MM.1S (cell line): ENCODE measurements at regions not wholly inside any gene's neighbourhood (a gene's known extent, or its start where the extent isn't known, plus 50 kb on each side); places are given as distances from the start of the nearest gene placed in this dataset.

Experiments used
- DNase-seq: peaks from one replicate; pipeline ENCODE4 v3.0.0-alpha.2; 2015
- H2AFZ ChIP-seq: fragments of 300-600 bp; sonication (generic); 2 replicates; pipeline ENCODE4 v1.6.0; 2016; ENCODE audit warnings: antibody characterized with exemption, low read length
- H3F3A ChIP-seq: fragments of 300-600 bp; sonication (generic); 2 replicates; pipeline ENCODE4 v1.6.1; 2016; ENCODE audit warnings: mild to moderate bottlenecking, antibody characterized with exemption, low read length, moderate library complexity, mixed read lengths; ENCODE audit not compliant: insufficient read depth
- H3K27ac ChIP-seq: fragments of 300-600 bp; sonication (generic); 2 replicates; pipeline ENCODE4 v1.5.1; 2016; ENCODE audit warnings: mild to moderate bottlenecking, low read length
- H3K27me3 ChIP-seq: fragments of 300-600 bp; sonication (generic); replicated peaks from 2 replicates; pipeline ENCODE4 v1.6.0; 2016; ENCODE audit warnings: low read length; ENCODE audit not compliant: insufficient read depth
- H3K36me3 ChIP-seq: fragments of 300-600 bp; sonication (generic); replicated peaks from 2 replicates; pipeline ENCODE4 v1.6.1; 2016; ENCODE audit warnings: mild to moderate bottlenecking, low read length, mixed read lengths; ENCODE audit not compliant: insufficient read depth
- H3K4me1 ChIP-seq: fragments of 300-600 bp; sonication (generic); 2 replicates; pipeline ENCODE4 v1.6.1; 2016; ENCODE audit warnings: low read length, mixed read lengths
- H3K4me2 ChIP-seq: fragments of 300-600 bp; sonication (generic); 2 replicates; pipeline ENCODE4 v1.6.0; 2016; ENCODE audit warnings: low read depth, low read length
- H3K4me3 ChIP-seq: fragments of 300-600 bp; sonication (generic); 2 replicates; pipeline ENCODE4 v1.5.1; 2016; ENCODE audit warnings: low read length, mixed read lengths
- H3K79me2 ChIP-seq: fragments of 300-600 bp; sonication (generic); 2 replicates; pipeline ENCODE4 v1.6.1; 2016; ENCODE audit warnings: mixed run types, low read length, mixed read lengths
- H3K9ac ChIP-seq: fragments of 300-600 bp; sonication (generic); 2 replicates; pipeline ENCODE4 v1.6.1; 2016; ENCODE audit warnings: low read length, mixed read lengths
- H3K9me2 ChIP-seq: fragments of 300-600 bp; sonication (generic); replicated peaks from 2 replicates; pipeline ENCODE4 v1.6.1; 2016; ENCODE audit warnings: mild to moderate bottlenecking, low read length, mixed read lengths; ENCODE audit not compliant: insufficient read depth
- H3K9me3 ChIP-seq: fragments of 300-600 bp; sonication (generic); replicated peaks from 2 replicates; pipeline ENCODE4 v1.6.1; 2016; ENCODE audit warnings: mild to moderate bottlenecking, low read length, mixed read lengths; ENCODE audit not compliant: insufficient read depth
- H4K20me1 ChIP-seq: fragments of 300-600 bp; sonication (generic); 2 replicates; pipeline ENCODE4 v1.6.1; 2016; ENCODE audit warnings: mild to moderate bottlenecking, low read length, moderate library complexity, mixed read lengths; ENCODE audit not compliant: insufficient read depth
- EZH2 ChIP-seq: fragments of 300-600 bp; sonication (generic); optimal IDR thresholded peaks from 2 replicates; pipeline ENCODE3; 2017; ENCODE audit warnings: low read depth, mild to moderate bottlenecking, antibody characterized with exemption, low read length, mixed read lengths
- EZH2phosphoT487 ChIP-seq: fragments of 300-600 bp; sonication (generic); IDR thresholded peaks from 2 replicates; pipeline ENCODE4 v1.6.1; 2018; ENCODE audit warnings: antibody characterized with exemption, low read length
- TF ChIP-seq, protein P1 (sequence below): fragments of 300-600 bp; sonication (generic); IDR thresholded peaks from 2 replicates; pipeline ENCODE4 v1.5.1; 2016; ENCODE audit warnings: antibody characterized with exemption, low read length, mixed read lengths

DNA sequence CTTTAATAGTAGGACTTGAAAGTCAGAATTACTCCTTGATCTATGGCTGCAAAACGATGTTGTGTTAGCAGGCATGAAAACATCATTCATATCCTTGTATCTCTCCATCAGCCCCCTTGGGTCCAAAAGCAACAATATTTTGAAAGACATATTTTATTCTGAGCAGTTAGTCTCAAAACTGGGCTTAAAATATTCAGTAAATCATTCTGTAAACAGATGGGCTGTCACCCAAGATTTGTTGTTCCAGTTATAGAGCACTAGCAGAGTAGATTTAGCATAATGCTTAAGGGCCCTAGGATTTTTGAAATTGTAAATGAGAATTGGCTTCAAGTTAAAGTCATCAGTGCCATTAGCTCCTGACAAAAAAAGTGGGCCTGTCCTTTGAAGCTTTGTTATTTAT, 1565.6 kb downstream of the STIM2 start:
- no peak overlapping the region for H3K4me3 ChIP-seq
- no peaks in the 10 kb centered on the region for H3K79me2 ChIP-seq
- no peak overlapping the region for H3K27ac ChIP-seq
- H3K9ac ChIP-seq: no peak overlapping the region
- H3K27me3 ChIP-seq: no peaks in the 10 kb centered on the region
- H3K4me2 ChIP-seq: no peak overlapping the region
- TF ChIP-seq, protein P1, sequence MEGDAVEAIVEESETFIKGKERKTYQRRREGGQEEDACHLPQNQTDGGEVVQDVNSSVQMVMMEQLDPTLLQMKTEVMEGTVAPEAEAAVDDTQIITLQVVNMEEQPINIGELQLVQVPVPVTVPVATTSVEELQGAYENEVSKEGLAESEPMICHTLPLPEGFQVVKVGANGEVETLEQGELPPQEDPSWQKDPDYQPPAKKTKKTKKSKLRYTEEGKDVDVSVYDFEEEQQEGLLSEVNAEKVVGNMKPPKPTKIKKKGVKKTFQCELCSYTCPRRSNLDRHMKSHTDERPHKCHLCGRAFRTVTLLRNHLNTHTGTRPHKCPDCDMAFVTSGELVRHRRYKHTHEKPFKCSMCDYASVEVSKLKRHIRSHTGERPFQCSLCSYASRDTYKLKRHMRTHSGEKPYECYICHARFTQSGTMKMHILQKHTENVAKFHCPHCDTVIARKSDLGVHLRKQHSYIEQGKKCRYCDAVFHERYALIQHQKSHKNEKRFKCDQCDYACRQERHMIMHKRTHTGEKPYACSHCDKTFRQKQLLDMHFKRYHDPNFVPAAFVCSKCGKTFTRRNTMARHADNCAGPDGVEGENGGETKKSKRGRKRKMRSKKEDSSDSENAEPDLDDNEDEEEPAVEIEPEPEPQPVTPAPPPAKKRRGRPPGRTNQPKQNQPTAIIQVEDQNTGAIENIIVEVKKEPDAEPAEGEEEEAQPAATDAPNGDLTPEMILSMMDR: no peak
- TF ChIP-seq EZH2: no peak
- no peak for TF ChIP-seq EZH2phosphoT487
- H3K4me1 ChIP-seq: no peaks in the 10 kb centered on the region
- no peak for DNase-seq
- no peaks in the 10 kb centered on the region for H3K36me3 ChIP-seq
- no peaks in the 10 kb centered on the region for H3K9me2 ChIP-seq
- no peaks in the 10 kb centered on the region for H3K9me3 ChIP-seq
- no peak overlapping the region for H2AFZ ChIP-seq
- H3F3A ChIP-seq: no peaks in the 10 kb centered on the region
- H4K20me1 ChIP-seq: no peaks in the 10 kb centered on the region

DNA sequence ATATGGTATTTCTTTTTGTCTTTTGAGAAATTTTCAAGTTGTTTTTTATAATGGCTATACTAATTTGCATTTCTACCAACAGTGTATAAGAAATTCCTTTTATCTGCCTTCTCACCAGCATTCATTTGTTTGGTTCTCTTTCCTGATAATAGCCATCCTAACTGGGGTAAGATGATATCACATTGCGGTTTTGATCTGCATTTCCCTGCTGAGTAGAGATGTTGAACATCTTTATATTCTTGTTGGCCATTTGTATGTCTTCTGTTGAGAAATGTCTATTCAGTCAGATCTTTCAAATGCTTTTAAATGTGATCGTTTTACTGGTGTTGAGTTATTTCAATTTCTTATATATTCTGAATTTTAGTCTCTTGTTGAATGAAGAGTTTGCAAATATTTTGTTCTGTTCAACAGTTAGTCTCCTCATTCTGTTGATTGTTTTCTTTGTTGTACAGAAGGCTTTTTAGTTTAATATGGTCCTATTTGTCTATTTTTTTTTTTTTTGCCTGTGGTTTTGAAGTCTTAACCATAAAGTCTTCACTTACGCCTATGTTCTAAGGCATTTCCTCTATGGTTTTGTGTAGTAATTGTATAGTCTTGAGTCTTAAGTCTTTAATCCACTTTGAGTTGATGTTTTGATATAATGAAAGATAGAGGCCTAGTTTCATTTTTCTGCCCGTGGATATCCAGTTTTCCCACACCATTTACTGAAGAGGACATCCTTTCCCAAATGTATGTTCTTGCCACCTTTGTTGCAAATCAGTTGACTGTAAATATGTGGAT, 1566.9 kb downstream of the STIM2 start:
- Histone ChIP-seq H3F3A (no peaks in the 10 kb centered on the region), H3K9me3 (no peaks in the 10 kb centered on the region)

DNA sequence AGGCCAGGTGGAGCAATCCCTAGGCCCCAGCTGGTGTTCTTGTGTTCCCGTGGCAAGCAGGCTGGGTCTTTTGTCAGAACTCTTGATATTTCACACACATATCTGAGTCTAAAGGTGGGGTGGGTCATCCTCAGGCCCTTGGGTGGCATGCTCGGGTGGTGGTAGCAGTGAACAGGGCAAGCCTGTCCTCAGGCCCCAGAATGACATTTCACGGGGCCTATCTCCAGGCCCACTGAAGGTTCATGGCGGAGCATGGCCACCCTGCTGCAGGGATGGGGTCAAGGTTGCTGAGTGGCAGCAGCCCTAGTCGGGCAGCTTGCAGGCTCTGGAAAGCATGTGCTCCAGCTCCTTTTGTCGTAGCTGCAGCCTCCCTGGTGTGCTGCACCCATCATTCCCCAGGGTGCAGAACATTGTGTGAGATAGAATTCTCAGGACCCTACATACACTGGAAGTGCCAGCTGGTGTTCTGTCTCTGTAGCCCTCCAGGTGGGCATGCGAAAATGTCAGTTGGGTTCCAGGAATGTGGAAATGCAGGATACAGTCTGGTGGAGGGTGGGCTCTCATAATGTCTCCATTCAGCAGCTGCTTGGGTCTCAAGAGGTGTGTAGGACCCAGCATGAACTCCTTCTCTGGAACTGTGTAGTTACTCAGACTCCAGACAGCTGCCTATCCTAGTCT, 1571.8 kb downstream of the STIM2 start:
- Histone ChIP-seq H3F3A (no peaks in the 10 kb centered on the region), H3K79me2 (no peaks in the 10 kb centered on the region), H3K27ac (no peak overlapping the region), H3K9me3 (no peaks in the 10 kb centered on the region), H3K4me3 (no peak overlapping the region), H3K36me3 (no peaks in the 10 kb centered on the region), H3K27me3 (no peaks in the 10 kb centered on the region), H3K9ac (no peak overlapping the region), H3K9me2 (no peaks in the 10 kb centered on the region), H3K4me1 (no peaks in the 10 kb centered on the region), H4K20me1 (no peaks in the 10 kb centered on the region), H3K4me2 (no peak overlapping the region), H2AFZ (no peak overlapping the region)
- no peak for DNase-seq
- no peak for TF ChIP-seq EZH2
- no peak for TF ChIP-seq EZH2phosphoT487
- TF ChIP-seq, protein P1: no peak

More for the DNA sequence above, 1566.9 kb downstream of the STIM2 start:
- H3K4me1 ChIP-seq: no peaks in the 10 kb centered on the region
- H3K9me2 ChIP-seq: no peaks in the 10 kb centered on the region
- no peak overlapping the region for H3K27ac ChIP-seq
- H3K9ac ChIP-seq: no peak overlapping the region
- no peaks in the 10 kb centered on the region for H3K27me3 ChIP-seq
- no peaks in the 10 kb centered on the region for H3K79me2 ChIP-seq
- H2AFZ ChIP-seq: no peak overlapping the region
- no peaks in the 10 kb centered on the region for H4K20me1 ChIP-seq
- H3K4me2 ChIP-seq: no peak overlapping the region
- no peak for DNase-seq
- no peaks in the 10 kb centered on the region for H3K36me3 ChIP-seq
- no peak overlapping the region for H3K4me3 ChIP-seq
- TF ChIP-seq EZH2phosphoT487: no peak
- TF ChIP-seq, protein P1: no peak
- no peak for TF ChIP-seq EZH2
